HCT116 (cell line): ENCODE measurements at regions not wholly inside any gene's neighbourhood (a gene's known extent, or its start where the extent isn't known, plus 50 kb on each side); places are given as distances from the start of the nearest gene placed in this dataset.

ENCODE experiments used
- ATAC-seq: fragments of 200-7000 bp; cut with Tn5 transposase; 2 replicates; pipeline ENCODE4 v1.9.1; 2020; ENCODE audit warnings: mild to moderate bottlenecking, moderate library complexity
- BruUV-seq: library from RNA; stranded (reverse); fragments of 400-500 nt; replicated peaks from 2 replicates; lab custom pipeline; 2021; lab: Mats Ljungman, UMichigan
- CTCF ChIA-PET: fragments of 300-600 bp; sonication (Branson Sonifier 250); formaldehyde crosslinking; loops from one replicate; lab custom pipeline; 2021; ENCODE audit warnings: antibody characterized with exemption; lab: Charles Lee
- POLR2A ChIA-PET: fragments of 300-600, 350-600 bp; sonication (Branson Sonifier 250); formaldehyde crosslinking; loops from one replicate; lab custom pipeline; 2021; ENCODE audit warnings: antibody characterized with exemption; lab: Charles Lee
- RAD21 ChIA-PET, 2 experiments: fragments of 300-600 bp; sonication (Branson Sonifier 250); formaldehyde crosslinking; loops; one replicate each; lab custom pipeline; 2023; ENCODE audit warnings: low total read pairs in 2 of 2; ENCODE audit not compliant: uncharacterized antibody in 2 of 2, unreplicated experiment in 2 of 2, low non-redundant PET in 1 of 2; lab: Charles Lee
- DNase-seq: peaks from one replicate; pipeline ENCODE4 v3.0.0-alpha.2; 2010; ENCODE audit warnings: low read depth, low spot score
- H2AFZ ChIP-seq: fragments of 200-600 bp; shearing (Covaris generic), sonication (generic); 2 replicates; pipeline ENCODE4 v1.6.1; 2017; ENCODE audit warnings: low read depth, mixed run types, mixed read lengths, antibody characterized with exemption, low read length; ENCODE audit not compliant: poor library complexity, severe bottlenecking
- H3K27ac ChIP-seq: 2 replicates; pipeline ENCODE4 v1.5.1; 2012; ENCODE audit warnings: low read depth, low read length
- H3K27me3 ChIP-seq: fragments of 200-600 bp; sonication (generic); 2 replicates; pipeline ENCODE4 v1.6.1; 2016; ENCODE audit warnings: mixed run types, low read length, mixed read lengths; ENCODE audit not compliant: insufficient read depth
- H3K36me3 ChIP-seq, 2 experiments: fragments of 200-500 bp in 1 of 2; fragments of 200-600 bp in 1 of 2; sonication (Bioruptor generic) in 1 of 2; sonication (generic) in 1 of 2; 2 replicates each; pipeline versions ENCODE4 v1.5.1 to v1.6.1; 2014 to 2016; ENCODE audit warnings: low read length in 2 of 2, inconsistent platforms in 1 of 2, mixed read lengths in 1 of 2, mixed run types in 1 of 2; ENCODE audit not compliant: insufficient read depth in 2 of 2, control insufficient read depth in 1 of 2
- H3K4me1 ChIP-seq, 2 experiments: fragments of 200-600 bp in 1 of 2; sonication (generic) in 1 of 2; 2 replicates each; pipeline versions ENCODE4 v1.5.1 to v1.6.1; 2012 to 2017; ENCODE audit warnings: low read length in 2 of 2, inconsistent platforms in 1 of 2, mild to moderate bottlenecking in 1 of 2, mixed read lengths in 1 of 2, mixed run types in 1 of 2, moderate library complexity in 1 of 2; ENCODE audit not compliant: insufficient read depth in 2 of 2, control insufficient read depth in 1 of 2
- H3K4me2 ChIP-seq: fragments of 200-600 bp; sonication (generic); 2 replicates; pipeline ENCODE4 v1.6.1; 2017; ENCODE audit warnings: mixed run types, low read length, mixed read lengths
- H3K4me3 ChIP-seq, 2 experiments: fragments of 200-600 bp in 1 of 2; sonication (generic) in 1 of 2; replicated peaks in 1 of 2; 2 replicates each; pipeline ENCODE4 v1.5.1; 2011 to 2016; ENCODE audit warnings: low read length in 2 of 2, control low read depth in 1 of 2, low read depth in 1 of 2, mild to moderate bottlenecking in 1 of 2, mixed read lengths in 1 of 2, mixed run types in 1 of 2
- H3K79me2 ChIP-seq: fragments of 200-600 bp; sonication (generic); 2 replicates; pipeline ENCODE4 v1.6.1; 2017; ENCODE audit warnings: mild to moderate bottlenecking, mixed run types, low read length, moderate library complexity, mixed read lengths; ENCODE audit not compliant: insufficient read depth
- H3K9ac ChIP-seq: fragments of 200-600 bp; sonication (generic); 2 replicates; pipeline ENCODE4 v1.6.1; 2016; ENCODE audit warnings: low read length, mixed read lengths
- H3K9me2 ChIP-seq: fragments of 200-600 bp; sonication (generic), shearing (Covaris generic); 2 replicates; pipeline ENCODE4 v1.6.1; 2017; ENCODE audit warnings: mixed run types, mild to moderate bottlenecking, moderate library complexity; ENCODE audit not compliant: insufficient read depth
- H3K9me3 ChIP-seq, 2 experiments: fragments of 200-500 bp in 1 of 2; fragments of 200-600 bp in 1 of 2; sonication (Bioruptor generic) in 1 of 2; sonication (generic) in 1 of 2; 2 replicates each; pipeline ENCODE4 v1.6.1; 2014 to 2017; ENCODE audit warnings: low read length in 2 of 2, mixed read lengths in 2 of 2, inconsistent platforms in 1 of 2, low read depth in 1 of 2, mild to moderate bottlenecking in 1 of 2, mixed run types in 1 of 2, moderate library complexity in 1 of 2; ENCODE audit not compliant: control insufficient read depth in 1 of 2, insufficient read depth in 1 of 2
- H4K20me1 ChIP-seq: fragments of 200-600 bp; sonication (generic), shearing (Covaris generic); 2 replicates; pipeline ENCODE4 v1.6.1; 2017; ENCODE audit warnings: mixed run types, mild to moderate bottlenecking, moderate library complexity; ENCODE audit not compliant: insufficient read depth
- TCF7L2 ChIP-seq: IDR thresholded peaks from 2 replicates; pipeline ENCODE4 v1.7.0; 2011; ENCODE audit warnings: borderline replicate concordance, inconsistent platforms; ENCODE audit not compliant: insufficient read depth, insufficient read length; ENCODE audit errors: extremely low read depth
- YY1 ChIP-seq: IDR thresholded peaks from 2 replicates; pipeline ENCODE4 v1.6.1; 2011; ENCODE audit warnings: low read length, low read depth, moderate library complexity, mild to moderate bottlenecking; ENCODE audit not compliant: insufficient replicate concordance; ENCODE audit errors: extremely low read depth
- ZFX ChIP-seq: fragments of 450-650 bp; IDR thresholded peaks from 2 replicates; pipeline ENCODE4 v1.6.1; 2017
- ZNF274 ChIP-seq: fragments of 200-500 bp; sonication (Bioruptor generic); IDR thresholded peaks from 2 replicates; pipeline ENCODE4 v1.6.1; 2014; ENCODE audit warnings: mild to moderate bottlenecking, low read depth, low read length, inconsistent platforms
- intact Hi-C: fragments of 100-400 bp; cut with micrococcal nuclease; formaldehyde crosslinking; loops from 2 replicates; pipeline ENCODE4 v1.10.0; 2022
- TF ChIP-seq, protein P1 (sequence below): IDR thresholded peaks from 2 replicates; pipeline ENCODE4 v1.6.1; 2012; ENCODE audit warnings: low read depth

- POLR2A ChIA-PET = no interaction called here
- TF ChIP-seq YY1 = no peak
- TF ChIP-seq ZFX = no peak
- no peak for TF ChIP-seq TCF7L2
- TF ChIP-seq, protein P1, sequence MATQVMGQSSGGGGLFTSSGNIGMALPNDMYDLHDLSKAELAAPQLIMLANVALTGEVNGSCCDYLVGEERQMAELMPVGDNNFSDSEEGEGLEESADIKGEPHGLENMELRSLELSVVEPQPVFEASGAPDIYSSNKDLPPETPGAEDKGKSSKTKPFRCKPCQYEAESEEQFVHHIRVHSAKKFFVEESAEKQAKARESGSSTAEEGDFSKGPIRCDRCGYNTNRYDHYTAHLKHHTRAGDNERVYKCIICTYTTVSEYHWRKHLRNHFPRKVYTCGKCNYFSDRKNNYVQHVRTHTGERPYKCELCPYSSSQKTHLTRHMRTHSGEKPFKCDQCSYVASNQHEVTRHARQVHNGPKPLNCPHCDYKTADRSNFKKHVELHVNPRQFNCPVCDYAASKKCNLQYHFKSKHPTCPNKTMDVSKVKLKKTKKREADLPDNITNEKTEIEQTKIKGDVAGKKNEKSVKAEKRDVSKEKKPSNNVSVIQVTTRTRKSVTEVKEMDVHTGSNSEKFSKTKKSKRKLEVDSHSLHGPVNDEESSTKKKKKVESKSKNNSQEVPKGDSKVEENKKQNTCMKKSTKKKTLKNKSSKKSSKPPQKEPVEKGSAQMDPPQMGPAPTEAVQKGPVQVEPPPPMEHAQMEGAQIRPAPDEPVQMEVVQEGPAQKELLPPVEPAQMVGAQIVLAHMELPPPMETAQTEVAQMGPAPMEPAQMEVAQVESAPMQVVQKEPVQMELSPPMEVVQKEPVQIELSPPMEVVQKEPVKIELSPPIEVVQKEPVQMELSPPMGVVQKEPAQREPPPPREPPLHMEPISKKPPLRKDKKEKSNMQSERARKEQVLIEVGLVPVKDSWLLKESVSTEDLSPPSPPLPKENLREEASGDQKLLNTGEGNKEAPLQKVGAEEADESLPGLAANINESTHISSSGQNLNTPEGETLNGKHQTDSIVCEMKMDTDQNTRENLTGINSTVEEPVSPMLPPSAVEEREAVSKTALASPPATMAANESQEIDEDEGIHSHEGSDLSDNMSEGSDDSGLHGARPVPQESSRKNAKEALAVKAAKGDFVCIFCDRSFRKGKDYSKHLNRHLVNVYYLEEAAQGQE = no peak
- no peak for TF ChIP-seq ZNF274
- no peaks in the 10 kb centered on the region for H3K9me2 ChIP-seq
- intact Hi-C loops = no loop called here
- H3K4me2 ChIP-seq = no peak overlapping the region
- CTCF ChIA-PET = no interaction called here
- H2AFZ ChIP-seq = no peak overlapping the region
- DNase-seq (no peak), ATAC-seq (no peak)
- no peaks in the 10 kb centered on the region for H3K36me3 ChIP-seq
- H3K9ac ChIP-seq = no peak overlapping the region
- no peaks in the 10 kb centered on the region for H3K27me3 ChIP-seq
- RAD21 ChIA-PET = no interaction called here
- no peaks in the 10 kb centered on the region for H4K20me1 ChIP-seq
- H3K27ac ChIP-seq = no peak overlapping the region
- no peaks in the 10 kb centered on the region for H3K4me1 ChIP-seq
- BruUV-seq = no TSS peak
- H3K4me3 ChIP-seq = no peak overlapping the region
- H3K9me3 ChIP-seq = no peaks in the 10 kb centered on the region
- H3K79me2 ChIP-seq = no peaks in the 10 kb centered on the region
These were observed 737.1 kb downstream of the FAT4 start for GRCh38 chr4:126051689-126052424.
